Hepatocyte (in vitro differentiated cells): ENCODE measurements at regions not wholly inside any gene's neighbourhood (a gene's known extent, or its start where the extent isn't known, plus 50 kb on each side); places are given as distances from the start of the nearest gene placed in this dataset.

Experiments used
- CTCF ChIP-seq: fragments of 200-600 bp; sonication (generic); IDR thresholded peaks from 2 replicates; pipeline ENCODE4 v1.5.1; 2016; ENCODE audit warnings: antibody characterized with exemption, mild to moderate bottlenecking; ENCODE audit not compliant: poor library complexity
- EZH2 ChIP-seq: fragments of 200-600 bp; sonication (generic); IDR thresholded peaks from 2 replicates; pipeline ENCODE4 v1.6.1; 2016; ENCODE audit warnings: antibody characterized with exemption, mild to moderate bottlenecking, borderline replicate concordance
- EZH2phosphoT487 ChIP-seq: fragments of 200-600 bp; sonication (generic); IDR thresholded peaks from one replicate; pipeline ENCODE4 v1.6.1; 2018; ENCODE audit warnings: antibody characterized with exemption, mild to moderate bottlenecking, low read depth, moderate library complexity; ENCODE audit not compliant: unreplicated experiment, severe bottlenecking

GRCh38 chr9:107105784-107106183, 177.3 kb upstream of the RAD23B start:
- no peak for TF ChIP-seq CTCF
- TF ChIP-seq EZH2phosphoT487: no peak
- no peak for TF ChIP-seq EZH2
